SJSA1 (cell line): ENCODE measurements at regions not wholly inside any gene's neighbourhood (a gene's known extent, or its start where the extent isn't known, plus 50 kb on each side); places are given as distances from the start of the nearest gene placed in this dataset.
A peak's percentile ranks its signal among the peaks of the same experiment; 100 is the strongest.

ENCODE experiments used
- DNase-seq, 2 experiments: peaks; one replicate each; pipeline ENCODE4 v3.0.0-alpha.2; 2015 to 2020; ENCODE audit warnings: low spot score in 2 of 2, low read depth in 1 of 2
- H3K27ac ChIP-seq: fragments of 250-450 bp; sonication (Bioruptor Pico); 2 replicates; pipeline ENCODE4 v1.5.1; 2020; ENCODE audit warnings: mild to moderate bottlenecking, moderate library complexity
- H3K27me3 ChIP-seq: fragments of 250-450 bp; sonication (Bioruptor Pico); replicated peaks from 2 replicates; pipeline ENCODE4 v1.5.1; 2020; ENCODE audit warnings: mild to moderate bottlenecking, moderate library complexity
- H3K36me3 ChIP-seq: fragments of 250-450 bp; sonication (Bioruptor Pico); 2 replicates; pipeline ENCODE4 v1.5.1; 2020; ENCODE audit warnings: mild to moderate bottlenecking
- H3K4me1 ChIP-seq: fragments of 250-450 bp; sonication (Bioruptor Pico); replicated peaks from 2 replicates; pipeline ENCODE4 v1.6.1; 2021; ENCODE audit warnings: mild to moderate bottlenecking
- H3K4me3 ChIP-seq: fragments of 250-450 bp; sonication (Bioruptor Pico); 2 replicates; pipeline ENCODE4 v1.5.1; 2020; ENCODE audit warnings: mild to moderate bottlenecking
- H3K9me3 ChIP-seq: fragments of 250-450 bp; sonication (Bioruptor Pico); replicated peaks from 2 replicates; pipeline ENCODE4 v1.5.1; 2020; ENCODE audit warnings: mild to moderate bottlenecking

- Histone ChIP-seq H3K4me3 (no peak overlapping the region), H3K27ac (no peak overlapping the region), H3K4me1 (no peaks in the 10 kb centered on the region), H3K27me3 (no peaks in the 10 kb centered on the region), H3K36me3 (no peaks in the 10 kb centered on the region), H3K9me3 (peaks cover 3% of the 10 kb centered on the region; the same call in 1 of the 2 replicates)
- DNase-seq = no peak
Measured at GRCh38 chr12:118709946-118710345, 271.4 kb upstream of the SRRM4 start.

- no peaks in the 10 kb centered on the region for H3K36me3 ChIP-seq
- no peak overlapping the region for H3K4me3 ChIP-seq
- no peaks in the 10 kb centered on the region for H3K4me1 ChIP-seq
Measured at GRCh38 chr12:118711185-118711584, 270.2 kb upstream of the SRRM4 start.

GRCh38 chr12:118714051-118714460, 267.3 kb upstream of the SRRM4 start:
- peaks cover 3% of the 10 kb centered on the region; the same call in 1 of the 2 replicates for H3K9me3 ChIP-seq
- H3K27me3 ChIP-seq = no peaks in the 10 kb centered on the region
- DNase-seq = no peak
- no peaks in the 10 kb centered on the region for H3K36me3 ChIP-seq
- H3K27ac ChIP-seq = no peak overlapping the region
- no peaks in the 10 kb centered on the region for H3K4me1 ChIP-seq
- H3K4me3 ChIP-seq = no peak overlapping the region

More at GRCh38 chr12:118711185-118711584, 270.2 kb upstream of the SRRM4 start:
- DNase-seq = no peak
- Histone ChIP-seq H3K27me3 (no peaks in the 10 kb centered on the region), H3K9me3 (peaks cover 3% of the 10 kb centered on the region; the same call in 1 of the 2 replicates), H3K27ac (no peak overlapping the region)

- DNase-seq = no peak
Measured at GRCh38 chr12:118714500-118714899, 266.8 kb upstream of the SRRM4 start.

GRCh38 chr12:118715647-118716046, 265.7 kb upstream of the SRRM4 start:
- Histone ChIP-seq H3K4me1 (no peaks in the 10 kb centered on the region), H3K4me3 (no peak overlapping the region), H3K27ac (no peak overlapping the region), H3K27me3 (no peaks in the 10 kb centered on the region), H3K9me3 (peaks cover 3% of the 10 kb centered on the region; the same call in 1 of the 2 replicates), H3K36me3 (no peaks in the 10 kb centered on the region)
- DNase-seq = no peak

More at GRCh38 chr12:118714500-118714899, 266.8 kb upstream of the SRRM4 start:
- H3K4me1 ChIP-seq = no peaks in the 10 kb centered on the region
- H3K9me3 ChIP-seq = peaks cover 3% of the 10 kb centered on the region; the same call in 1 of the 2 replicates
- no peak overlapping the region for H3K4me3 ChIP-seq
- no peaks in the 10 kb centered on the region for H3K36me3 ChIP-seq
- H3K27me3 ChIP-seq = no peaks in the 10 kb centered on the region
- no peak overlapping the region for H3K27ac ChIP-seq

- Histone ChIP-seq H3K9me3 (no peaks in the 10 kb centered on the region; the same call in 1 of the 2 replicates), H3K27me3 (no peaks in the 10 kb centered on the region), H3K4me3 (no peak overlapping the region), H3K4me1 (no peaks in the 10 kb centered on the region), H3K36me3 (no peaks in the 10 kb centered on the region), H3K27ac (no peak overlapping the region)
- DNase-seq = no peak
Measured at GRCh38 chr12:118727196-118727978, 254.0 kb upstream of the SRRM4 start.

GRCh38 chr12:118727979-118728366, 253.4 kb upstream of the SRRM4 start:
- no peak for DNase-seq
- Histone ChIP-seq H3K9me3 (no peaks in the 10 kb centered on the region; the same call in 1 of the 2 replicates), H3K27me3 (no peaks in the 10 kb centered on the region), H3K4me1 (no peaks in the 10 kb centered on the region), H3K27ac (no peak overlapping the region), H3K4me3 (no peak overlapping the region), H3K36me3 (no peaks in the 10 kb centered on the region)

- H3K4me1 ChIP-seq = no peaks in the 10 kb centered on the region
- H3K4me3 ChIP-seq = no peak overlapping the region
- DNase-seq = peak in 1 of 2 experiments; percentile 80
- peaks cover 15% of the 10 kb centered on the region for H3K27me3 ChIP-seq
- peaks cover 7% of the 10 kb centered on the region for H3K9me3 ChIP-seq
- no peaks in the 10 kb centered on the region for H3K36me3 ChIP-seq
- no peak overlapping the region for H3K27ac ChIP-seq
Measured at GRCh38 chr12:118734266-118734665, 247.1 kb upstream of the SRRM4 start.

GRCh38 chr12:118737985-118738540, 243.3 kb upstream of the SRRM4 start:
- Histone ChIP-seq H3K4me3 (no peak overlapping the region), H3K9me3 (peaks cover 11% of the 10 kb centered on the region), H3K27me3 (peaks cover 15% of the 10 kb centered on the region), H3K27ac (no peak overlapping the region), H3K4me1 (no peaks in the 10 kb centered on the region), H3K36me3 (no peaks in the 10 kb centered on the region)
- DNase-seq = peak; percentile 63 to 77

- no peak overlapping the region for H3K4me3 ChIP-seq
- H3K27ac ChIP-seq = no peak overlapping the region
- DNase-seq = peak; percentile 61 to 72
- peaks cover 6% of the 10 kb centered on the region for H3K27me3 ChIP-seq
- no peaks in the 10 kb centered on the region for H3K36me3 ChIP-seq
- peaks cover 11% of the 10 kb centered on the region; the same call in 1 of the 2 replicates for H3K9me3 ChIP-seq
- H3K4me1 ChIP-seq = no peaks in the 10 kb centered on the region
Measured at GRCh38 chr12:118741194-118741593, 240.1 kb upstream of the SRRM4 start.

GRCh38 chr12:118742431-118742830, 238.9 kb upstream of the SRRM4 start:
- H3K27me3 ChIP-seq = peaks cover 5% of the 10 kb centered on the region; the same call in 1 of the 2 replicates
- DNase-seq = peak; percentile 52 to 72
- H3K4me1 ChIP-seq = no peaks in the 10 kb centered on the region
- H3K27ac ChIP-seq = no peak overlapping the region
- no peaks in the 10 kb centered on the region for H3K36me3 ChIP-seq
- H3K4me3 ChIP-seq = no peak overlapping the region
- H3K9me3 ChIP-seq = peaks cover 10% of the 10 kb centered on the region; the same call in 1 of the 2 replicates

GRCh38 chr12:118743896-118744700, 237.2 kb upstream of the SRRM4 start:
- Histone ChIP-seq H3K36me3 (no peaks in the 10 kb centered on the region), H3K27ac (no peak overlapping the region), H3K27me3 (peaks cover 4% of the 10 kb centered on the region), H3K9me3 (peaks cover 11% of the 10 kb centered on the region; the same call in 1 of the 2 replicates), H3K4me1 (no peaks in the 10 kb centered on the region), H3K4me3 (no peak overlapping the region)
- peak; percentile 60 to 77 for DNase-seq

- Histone ChIP-seq H3K4me3 (no peak overlapping the region), H3K4me1 (no peaks in the 10 kb centered on the region), H3K27ac (no peak overlapping the region), H3K9me3 (peaks cover 11% of the 10 kb centered on the region; the same call in 1 of the 2 replicates), H3K27me3 (peaks cover 17% of the 10 kb centered on the region), H3K36me3 (no peaks in the 10 kb centered on the region)
- DNase-seq = peak; percentile 59 to 76
Measured at GRCh38 chr12:118746176-118746575, 235.2 kb upstream of the SRRM4 start.
